Erythroblast (primary cell): ENCODE measurements at regions not wholly inside any gene's neighbourhood (a gene's known extent, or its start where the extent isn't known, plus 50 kb on each side); places are given as distances from the start of the nearest gene placed in this dataset.

Experiments used
- GATA1 ChIP-seq: IDR thresholded peaks from 2 replicates; pipeline ENCODE4 v1.6.1; 2011; ENCODE audit warnings: low read depth, mild to moderate bottlenecking, control low read depth, low read length, moderate library complexity
- POLR2A ChIP-seq: IDR thresholded peaks from 2 replicates; pipeline ENCODE4 v1.6.1; 2011; ENCODE audit warnings: mild to moderate bottlenecking, low read length

- TF ChIP-seq POLR2A, result no peak
- TF ChIP-seq GATA1, result no peak
These were observed 818.8 kb upstream of the CHORDC1 start for GRCh38 chr11:91041626-91042025.
